ENCODE measurements at regions not wholly inside any gene's neighbourhood (a gene's known extent, or its start where the extent isn't known, plus 50 kb on each side); places are given as distances from the start of the nearest gene placed in this dataset.

GRCh38 chr2:216942016-216942415 lies 82.2 kb upstream of the TNP1 start:
- no peak overlapping the region for H2AFZ ChIP-seq (ENCODE audit: control insufficient read depth, low read depth, low read length)
- H3K9ac ChIP-seq (ENCODE audit: control insufficient read depth, insufficient read depth, low read length), result no peak overlapping the region
- TF ChIP-seq SIX5 (IDR thresholded peaks at IDR 0.05; ENCODE audit: low read depth, low read length, severe bottlenecking), result no peak
- no peak for TF ChIP-seq IRF3 (IDR thresholded peaks at IDR 0.05)
- no peak for TF ChIP-seq ZNF24 (IDR thresholded peaks at IDR 0.05)
- no peak for TF ChIP-seq ZZZ3 (IDR thresholded peaks at IDR 0.05; ENCODE audit: control insufficient read depth, insufficient read length, low read depth)
- TF ChIP-seq SREBF1 (IDR thresholded peaks at IDR 0.05; ENCODE audit: low read length), result no peak
- no peak for TF ChIP-seq CHD4 (IDR thresholded peaks at IDR 0.05)
- no peak for TF ChIP-seq POU2F2 (IDR thresholded peaks at IDR 0.05; ENCODE audit: borderline replicate concordance, low read depth, low read length)
- no peak for TF ChIP-seq PAX5 (IDR thresholded peaks at IDR 0.05; ENCODE audit: borderline replicate concordance, low read depth, low read length)
- no peak for TF ChIP-seq CEBPZ (IDR thresholded peaks at IDR 0.05; ENCODE audit: low read depth, low read length)
- no peak for TF ChIP-seq PBX3 (IDR thresholded peaks at IDR 0.05; ENCODE audit: insufficient replicate concordance, low read depth, low read length)
- TF ChIP-seq ZNF207 (IDR thresholded peaks at IDR 0.05; ENCODE audit: borderline replicate concordance), result no peak
- no peak for TF ChIP-seq POLR2AphosphoS5 (IDR thresholded peaks at IDR 0.05; ENCODE audit: low read length)
- no peak for TF ChIP-seq WRNIP1 (IDR thresholded peaks at IDR 0.05; ENCODE audit: borderline replicate concordance, low read depth, low read length)
- TF ChIP-seq SRF (IDR thresholded peaks at IDR 0.05; ENCODE audit: low read depth in 2 of 2, low read length in 2 of 2), result no peak
- TF ChIP-seq, protein P1, sequence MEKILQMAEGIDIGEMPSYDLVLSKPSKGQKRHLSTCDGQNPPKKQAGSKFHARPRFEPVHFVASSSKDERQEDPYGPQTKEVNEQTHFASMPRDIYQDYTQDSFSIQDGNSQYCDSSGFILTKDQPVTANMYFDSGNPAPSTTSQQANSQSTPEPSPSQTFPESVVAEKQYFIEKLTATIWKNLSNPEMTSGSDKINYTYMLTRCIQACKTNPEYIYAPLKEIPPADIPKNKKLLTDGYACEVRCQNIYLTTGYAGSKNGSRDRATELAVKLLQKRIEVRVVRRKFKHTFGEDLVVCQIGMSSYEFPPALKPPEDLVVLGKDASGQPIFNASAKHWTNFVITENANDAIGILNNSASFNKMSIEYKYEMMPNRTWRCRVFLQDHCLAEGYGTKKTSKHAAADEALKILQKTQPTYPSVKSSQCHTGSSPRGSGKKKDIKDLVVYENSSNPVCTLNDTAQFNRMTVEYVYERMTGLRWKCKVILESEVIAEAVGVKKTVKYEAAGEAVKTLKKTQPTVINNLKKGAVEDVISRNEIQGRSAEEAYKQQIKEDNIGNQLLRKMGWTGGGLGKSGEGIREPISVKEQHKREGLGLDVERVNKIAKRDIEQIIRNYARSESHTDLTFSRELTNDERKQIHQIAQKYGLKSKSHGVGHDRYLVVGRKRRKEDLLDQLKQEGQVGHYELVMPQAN (conservative IDR thresholded peaks at IDR 0.05), result no peak
- TF ChIP-seq GABPA (IDR thresholded peaks at IDR 0.05; ENCODE audit: low read depth), result no peak
- peaks cover 1% of the 10 kb centered on the region; the same call in 1 of the 3 replicates for H3K9me3 ChIP-seq (replicated peaks; ENCODE audit: control insufficient read depth, insufficient read depth, low read length)
- no peak for ATAC-seq
- ChIA-PET POLR2A (no interaction called here), SMC1A (ENCODE audit: uncharacterized antibody, unreplicated experiment) (no interaction called here), CTCF (no interaction called here), RAD21 (ENCODE audit: unreplicated experiment) (no interaction called here)
- 21% methylated on average over 5 of the region's 5 CpGs for WGBS (ENCODE audit: insufficient coverage, insufficient replicate concordance, low lambda C conversion rate, missing lambda C conversion rate)
- no peaks in the 10 kb centered on the region for H3K27me3 ChIP-seq (replicated peaks in 1 of 2; ENCODE audit: control insufficient read depth in 2 of 2, insufficient read depth in 2 of 2, low read length in 1 of 2)
- no peaks in the 10 kb centered on the region for H3K36me3 ChIP-seq (ENCODE audit: control insufficient read depth in 2 of 2, insufficient read depth in 2 of 2, low read length in 1 of 2)
- intact Hi-C loops (cut with micrococcal nuclease; ENCODE audit: unreplicated experiment), result no loop called here
- DNase-seq (ENCODE audit: low read depth, low spot score), result no peak
- BruUV-seq (replicated peaks), result no TSS peak
- no peak overlapping the region for H3K4me3 ChIP-seq
- no peaks in the 10 kb centered on the region for H3K79me2 ChIP-seq (ENCODE audit: control insufficient read depth, insufficient read depth, low read length)
- in situ Hi-C loops (cut with MboI), result no loop called here
- H4K20me1 ChIP-seq (ENCODE audit: control insufficient read depth, insufficient read depth), result no peaks in the 10 kb centered on the region
- no peak overlapping the region for H3K4me2 ChIP-seq (ENCODE audit: control insufficient read depth, insufficient read depth)
- no peaks in the 10 kb centered on the region for H3K4me1 ChIP-seq (ENCODE audit: control insufficient read depth, insufficient read depth, low read length)
- no peak for FAIRE-seq
- H3K27ac ChIP-seq (ENCODE audit: control insufficient read depth, insufficient read depth), result no peak overlapping the region

All from GM12878 (cell line).